Nephron (organoid): ENCODE measurements at regions not wholly inside any gene's neighbourhood (a gene's known extent, or its start where the extent isn't known, plus 50 kb on each side); places are given as distances from the start of the nearest gene placed in this dataset.

Source experiments
- H3K27ac Mint-ChIP-seq, 3 experiments: 2 replicates each; pipeline ENCODE4 v1.8.0; 2020; ENCODE audit warnings: mixed read lengths in 3 of 3, mild to moderate bottlenecking in 2 of 3, moderate library complexity in 1 of 3
- H3K27me3 Mint-ChIP-seq: 2 replicates; pipeline ENCODE4 v1.8.0; 2021; ENCODE audit warnings: low read depth, mild to moderate bottlenecking, moderate library complexity, mixed read lengths
- H3K36me3 Mint-ChIP-seq: 2 replicates; pipeline ENCODE4 v1.8.0; 2020; ENCODE audit warnings: low read depth, mixed read lengths
- H3K4me1 Mint-ChIP-seq: 2 replicates; pipeline ENCODE4 v1.8.0; 2020; ENCODE audit warnings: mixed read lengths
- H3K4me3 Mint-ChIP-seq, 3 experiments: 2 replicates each; pipeline ENCODE4 v1.8.0; 2020; ENCODE audit warnings: mild to moderate bottlenecking in 3 of 3, mixed read lengths in 3 of 3, moderate library complexity in 2 of 3
- H3K9me3 Mint-ChIP-seq: 2 replicates; pipeline ENCODE4 v1.8.0; 2020; ENCODE audit warnings: mixed read lengths
- TF ChIP-seq, protein P1 (sequence below), 3 experiments: fragments of 200-600 bp; sonication (generic); IDR thresholded peaks; one replicate each; pipeline ENCODE4 v1.5.0; 2021; ENCODE audit warnings: antibody characterized with exemption in 3 of 3; ENCODE audit not compliant: unreplicated experiment in 3 of 3

DNA sequence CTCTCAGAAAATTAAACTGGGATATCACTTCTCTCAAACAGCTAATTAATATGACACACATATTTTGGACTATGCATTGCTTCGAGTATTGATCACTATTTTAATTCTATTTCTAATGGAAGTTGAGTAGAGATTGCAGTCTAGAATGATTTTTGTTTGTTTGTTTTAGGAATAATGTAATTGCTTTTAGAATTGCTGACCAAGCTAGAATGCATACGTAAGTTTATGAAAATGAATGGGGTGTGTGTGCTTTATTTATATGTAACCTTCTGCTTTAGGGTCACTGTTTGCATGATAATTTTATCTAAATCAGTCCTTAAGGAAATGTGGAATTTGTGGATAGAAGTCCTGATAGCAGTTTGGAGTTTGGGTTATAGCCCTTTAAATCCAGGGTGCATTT is 371.4 kb downstream of the NR2F2 start:
- Mint-ChIP-seq H3K4me3 (no peak overlapping the region), H3K9me3 (no peaks in the 10 kb centered on the region), H3K36me3 (no peaks in the 10 kb centered on the region), H3K27ac (peak overlapping the region; percentile 23 to 68 (median 59)), H3K27me3 (peaks cover 9% of the 10 kb centered on the region), H3K4me1 (peaks cover 27% of the 10 kb centered on the region)
- TF ChIP-seq, protein P1, sequence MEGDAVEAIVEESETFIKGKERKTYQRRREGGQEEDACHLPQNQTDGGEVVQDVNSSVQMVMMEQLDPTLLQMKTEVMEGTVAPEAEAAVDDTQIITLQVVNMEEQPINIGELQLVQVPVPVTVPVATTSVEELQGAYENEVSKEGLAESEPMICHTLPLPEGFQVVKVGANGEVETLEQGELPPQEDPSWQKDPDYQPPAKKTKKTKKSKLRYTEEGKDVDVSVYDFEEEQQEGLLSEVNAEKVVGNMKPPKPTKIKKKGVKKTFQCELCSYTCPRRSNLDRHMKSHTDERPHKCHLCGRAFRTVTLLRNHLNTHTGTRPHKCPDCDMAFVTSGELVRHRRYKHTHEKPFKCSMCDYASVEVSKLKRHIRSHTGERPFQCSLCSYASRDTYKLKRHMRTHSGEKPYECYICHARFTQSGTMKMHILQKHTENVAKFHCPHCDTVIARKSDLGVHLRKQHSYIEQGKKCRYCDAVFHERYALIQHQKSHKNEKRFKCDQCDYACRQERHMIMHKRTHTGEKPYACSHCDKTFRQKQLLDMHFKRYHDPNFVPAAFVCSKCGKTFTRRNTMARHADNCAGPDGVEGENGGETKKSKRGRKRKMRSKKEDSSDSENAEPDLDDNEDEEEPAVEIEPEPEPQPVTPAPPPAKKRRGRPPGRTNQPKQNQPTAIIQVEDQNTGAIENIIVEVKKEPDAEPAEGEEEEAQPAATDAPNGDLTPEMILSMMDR (IDR thresholded peaks at IDR 0.05; ENCODE audit: unreplicated experiment in 3 of 3), result no peak

DNA sequence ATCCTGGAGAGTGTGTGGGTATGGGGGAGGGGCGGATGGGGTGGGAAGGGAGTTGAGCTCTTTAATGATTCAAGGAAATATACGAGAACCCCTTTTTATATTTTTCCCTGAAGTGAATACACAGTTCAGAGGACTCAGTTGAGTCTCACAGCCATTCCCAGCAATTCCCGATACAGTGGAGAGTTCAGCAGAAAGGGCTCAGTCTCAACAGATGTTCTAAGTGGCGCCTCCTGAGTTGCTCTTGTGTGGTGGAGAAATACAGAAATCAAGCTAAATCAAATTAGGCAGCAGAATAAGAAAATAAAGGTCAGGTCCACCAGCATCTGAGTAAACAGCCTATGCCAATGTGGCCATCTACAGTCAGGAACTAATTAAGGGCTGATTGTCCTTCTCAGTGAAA is 372.1 kb downstream of the NR2F2 start:
- H3K9me3 Mint-ChIP-seq, result no peaks in the 10 kb centered on the region
- peak overlapping the region in 1 of 3 experiments; percentile 20 for H3K4me3 Mint-ChIP-seq
- H3K36me3 Mint-ChIP-seq, result no peaks in the 10 kb centered on the region
- H3K4me1 Mint-ChIP-seq, result peaks cover 21% of the 10 kb centered on the region
- peak overlapping the region; percentile 23 to 68 (median 59) for H3K27ac Mint-ChIP-seq
- H3K27me3 Mint-ChIP-seq, result peaks cover 6% of the 10 kb centered on the region
- TF ChIP-seq, protein P1 (IDR thresholded peaks at IDR 0.05; ENCODE audit: unreplicated experiment in 3 of 3), result no peak

DNA sequence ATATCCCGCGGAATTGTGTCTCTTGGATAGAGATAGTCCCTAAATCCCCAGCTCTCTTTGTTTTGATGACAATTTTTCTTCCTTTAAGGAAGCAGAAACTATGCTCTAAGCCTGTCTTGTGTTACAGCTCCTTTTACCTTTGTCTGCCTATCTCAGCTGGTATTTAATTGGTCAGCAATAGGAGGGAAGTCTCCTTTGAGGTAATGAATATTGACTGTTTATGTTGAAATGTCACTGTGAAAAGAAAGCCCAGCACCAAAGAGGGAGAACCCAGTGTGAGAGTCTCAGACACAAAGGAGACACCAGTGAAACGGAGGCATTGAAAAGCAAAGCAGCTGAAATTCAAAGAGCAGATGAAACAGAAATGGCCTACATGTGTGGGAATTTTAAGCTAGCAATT is 372.6 kb downstream of the NR2F2 start:
- H3K9me3 Mint-ChIP-seq, result no peaks in the 10 kb centered on the region
- H3K4me3 Mint-ChIP-seq, result no peak overlapping the region
- TF ChIP-seq, protein P1 (IDR thresholded peaks at IDR 0.05; ENCODE audit: unreplicated experiment in 3 of 3), result no peak
- H3K27me3 Mint-ChIP-seq, result peaks cover 5% of the 10 kb centered on the region
- peaks cover 21% of the 10 kb centered on the region for H3K4me1 Mint-ChIP-seq
- H3K27ac Mint-ChIP-seq, result peak overlapping the region; percentile 23 to 68 (median 59)
- no peaks in the 10 kb centered on the region for H3K36me3 Mint-ChIP-seq

DNA sequence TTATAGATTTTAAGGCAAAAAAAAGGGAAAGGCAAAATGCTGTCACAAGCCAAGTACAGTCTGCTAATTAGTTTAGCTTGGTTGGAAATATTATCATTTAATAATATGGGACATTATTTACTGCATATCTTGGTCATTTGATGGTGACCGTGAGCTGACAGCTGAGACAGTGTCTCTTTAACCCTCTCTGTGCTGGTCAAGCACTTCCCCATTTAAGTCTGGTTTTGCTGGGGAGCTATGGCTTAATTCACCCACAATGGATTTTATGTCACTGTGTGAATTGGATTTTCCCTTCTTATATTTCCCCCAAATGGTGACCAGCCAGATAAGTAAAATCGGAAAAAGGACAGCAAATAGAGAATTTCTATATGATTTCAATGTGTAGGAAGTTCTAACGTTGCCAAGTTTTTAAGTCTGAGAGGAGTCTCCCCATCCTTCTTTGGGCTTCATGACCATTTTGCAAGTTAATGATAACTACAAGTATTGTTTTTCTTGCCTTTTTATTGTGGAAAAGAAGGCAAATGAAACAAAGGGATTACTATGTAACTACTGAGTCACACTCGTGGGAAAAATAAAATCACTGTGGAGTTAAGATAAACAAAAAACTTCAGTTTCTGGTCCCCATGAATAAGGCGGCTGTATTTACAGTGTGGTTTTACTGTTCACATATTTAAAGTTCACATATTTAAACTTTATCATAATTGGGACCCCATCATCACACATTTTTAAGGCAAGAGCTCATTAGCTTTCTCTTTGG is 373.5 kb downstream of the NR2F2 start:
- H3K27me3 Mint-ChIP-seq, result peaks cover 9% of the 10 kb centered on the region
- no peaks in the 10 kb centered on the region for H3K9me3 Mint-ChIP-seq

DNA sequence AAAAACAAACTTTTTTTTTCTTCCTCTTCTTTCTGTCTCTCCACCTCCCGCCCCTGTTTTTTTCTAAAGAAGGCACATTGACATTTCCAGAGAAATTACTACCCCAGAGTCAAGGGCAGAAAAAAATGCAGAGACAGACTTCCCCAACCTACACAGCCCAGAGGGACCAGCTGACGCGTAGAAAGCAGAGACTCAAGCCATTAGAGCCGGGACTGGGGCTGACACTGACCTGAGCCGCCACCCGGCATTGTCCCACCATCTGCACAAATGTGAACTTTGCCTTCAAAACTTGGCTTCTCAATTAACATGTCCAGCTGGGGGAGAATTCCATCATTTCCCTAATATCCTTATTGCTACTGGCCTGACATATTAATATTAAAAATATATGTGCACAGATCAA is 385.6 kb downstream of the NR2F2 start:
- Mint-ChIP-seq H3K9me3 (no peaks in the 10 kb centered on the region), H3K4me1 (peaks cover 5% of the 10 kb centered on the region), H3K36me3 (no peaks in the 10 kb centered on the region), H3K27ac (peak overlapping the region in 2 of 3 experiments; percentile 18 to 35), H3K4me3 (peak overlapping the region in 1 of 3 experiments; percentile 35), H3K27me3 (peaks cover 7% of the 10 kb centered on the region)
- TF ChIP-seq, protein P1 (IDR thresholded peaks at IDR 0.05; ENCODE audit: unreplicated experiment in 3 of 3), result no peak

More for the DNA sequence above, 373.5 kb downstream of the NR2F2 start:
- H3K4me1 Mint-ChIP-seq, result peaks cover 21% of the 10 kb centered on the region
- no peak overlapping the region for H3K27ac Mint-ChIP-seq
- no peaks in the 10 kb centered on the region for H3K36me3 Mint-ChIP-seq
- H3K4me3 Mint-ChIP-seq, result no peak overlapping the region
- TF ChIP-seq, protein P1 (IDR thresholded peaks at IDR 0.05; ENCODE audit: unreplicated experiment in 3 of 3), result no peak

DNA sequence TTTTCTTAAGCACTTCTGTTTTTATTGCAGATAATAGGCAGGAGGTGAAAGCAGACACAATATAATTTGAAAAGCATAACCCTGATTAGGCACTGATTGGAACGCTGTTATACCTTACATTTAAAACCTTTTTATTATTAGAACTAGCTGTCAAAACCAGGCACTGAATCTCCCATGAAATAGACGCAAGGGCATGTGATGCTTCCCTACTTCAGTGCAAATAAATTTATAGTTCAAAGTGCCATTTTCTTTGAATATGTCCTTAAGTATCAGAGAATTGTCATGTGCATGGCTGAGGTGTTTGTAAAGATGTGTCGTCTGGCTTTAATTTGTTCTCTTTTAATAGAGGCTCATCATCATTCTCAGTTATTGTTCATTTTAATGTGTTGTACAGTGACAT is 386.0 kb downstream of the NR2F2 start:
- Mint-ChIP-seq H3K4me3 (no peak overlapping the region), H3K4me1 (peaks cover 5% of the 10 kb centered on the region), H3K36me3 (no peaks in the 10 kb centered on the region), H3K9me3 (no peaks in the 10 kb centered on the region), H3K27ac (no peak overlapping the region), H3K27me3 (peaks cover 11% of the 10 kb centered on the region)
- TF ChIP-seq, protein P1 (IDR thresholded peaks at IDR 0.05; ENCODE audit: unreplicated experiment in 3 of 3), result no peak
